ENCODE measurements at regions not wholly inside any gene's neighbourhood (a gene's known extent, or its start where the extent isn't known, plus 50 kb on each side); places are given as distances from the start of the nearest gene placed in this dataset.

GRCh38 chr15:61524086-61524485 is 295.0 kb upstream of the RORA start:
- no peak for DNase-seq

GRCh38 chr15:61522411-61522810 is 293.3 kb upstream of the RORA start:
- no peak for DNase-seq

DNA sequence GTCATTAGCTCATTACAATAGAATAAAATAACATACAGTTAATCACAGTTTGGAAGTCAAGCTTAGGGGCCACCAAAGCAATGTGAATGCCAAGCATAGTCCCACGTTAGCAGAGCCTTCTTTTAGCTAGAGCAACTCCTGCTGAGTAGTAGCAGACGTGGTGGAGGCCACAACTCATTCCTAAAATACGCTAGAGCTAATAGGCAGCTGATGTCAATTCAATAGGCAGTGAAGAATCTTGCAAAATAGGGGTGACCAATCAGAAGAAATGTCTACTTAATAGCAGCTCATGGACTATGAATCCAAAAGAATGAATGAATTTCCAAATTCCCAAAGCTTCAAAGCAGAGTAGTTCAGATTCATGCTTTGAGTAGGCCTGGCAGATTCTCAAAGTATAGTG is 292.9 kb upstream of the RORA start:
- no peak for DNase-seq

DNA sequence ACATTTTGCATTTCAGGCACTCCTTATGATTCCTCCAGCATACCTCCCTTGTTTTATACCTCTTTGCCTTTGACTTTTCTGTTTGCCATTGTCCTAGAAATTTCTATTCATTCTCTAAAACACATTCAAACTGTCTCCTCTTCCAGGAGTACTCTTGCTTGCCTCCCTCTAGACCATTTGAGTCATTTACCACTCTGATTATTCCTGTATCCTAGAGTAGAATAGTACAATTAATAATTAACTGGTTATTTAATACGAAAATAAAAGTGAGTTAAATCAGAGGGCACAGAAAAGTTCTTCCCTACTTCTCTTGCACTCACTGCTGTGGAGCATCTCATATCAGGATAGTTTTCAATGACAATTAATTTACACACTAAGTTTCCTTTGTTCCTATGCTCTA is 290.2 kb upstream of the RORA start:
- DNase-seq, result no peak

- DNase-seq, result peak; percentile 37
These were observed 289.3 kb upstream of the RORA start for GRCh38 chr15:61518191-61518950.

GRCh38 chr15:61517776-61518175 is 288.7 kb upstream of the RORA start:
- no peak for DNase-seq

- DNase-seq, result no peak
These were observed 288.2 kb upstream of the RORA start for GRCh38 chr15:61517335-61517734.

GRCh38 chr15:61511756-61512155 is 282.7 kb upstream of the RORA start:
- DNase-seq, result no peak

DNA sequence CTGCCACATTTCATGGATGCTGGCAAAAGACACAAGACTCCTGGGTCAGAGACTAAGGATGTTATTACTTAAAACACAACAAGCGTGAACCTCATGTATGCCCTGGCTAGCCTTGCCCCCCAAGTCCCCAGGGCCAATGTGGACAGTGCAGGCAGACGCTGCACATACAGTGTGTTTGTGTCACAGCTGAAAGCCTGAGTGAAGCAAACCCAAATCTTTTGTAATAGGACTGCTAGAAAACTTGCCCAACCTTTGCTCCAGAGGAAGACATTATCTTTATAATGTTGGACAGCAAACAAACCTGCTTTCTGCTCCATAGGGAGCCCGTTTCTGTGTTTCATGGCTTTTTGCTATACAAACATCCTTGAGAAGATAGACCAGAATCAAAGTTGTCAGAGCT is 282.0 kb upstream of the RORA start:
- no peak for DNase-seq

DNA sequence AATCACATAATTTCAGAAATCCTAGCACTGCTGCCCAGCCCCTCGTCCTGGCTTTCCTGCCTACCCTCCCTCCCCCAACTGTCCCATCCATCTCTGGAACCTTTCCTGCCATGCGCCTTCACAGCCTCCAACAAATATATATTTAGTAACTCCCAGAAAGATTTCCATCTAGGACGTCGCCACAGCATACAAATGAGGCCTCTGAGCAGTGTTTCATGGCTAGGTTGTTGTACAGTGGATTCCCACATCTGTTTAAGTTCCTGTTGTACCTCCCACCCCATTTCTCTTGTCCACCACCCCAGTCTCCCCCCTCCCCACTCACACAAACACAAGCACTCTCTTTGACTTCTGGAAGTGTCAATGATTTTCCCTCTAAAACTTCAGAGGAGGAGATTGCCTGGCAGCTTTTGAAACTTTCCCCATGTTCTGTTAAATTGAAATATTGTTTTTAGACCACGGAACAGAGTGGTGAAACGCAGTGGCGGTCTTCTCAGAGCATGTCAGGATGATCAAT is 280.3 kb upstream of the RORA start:
- no peak for DNase-seq

DNA sequence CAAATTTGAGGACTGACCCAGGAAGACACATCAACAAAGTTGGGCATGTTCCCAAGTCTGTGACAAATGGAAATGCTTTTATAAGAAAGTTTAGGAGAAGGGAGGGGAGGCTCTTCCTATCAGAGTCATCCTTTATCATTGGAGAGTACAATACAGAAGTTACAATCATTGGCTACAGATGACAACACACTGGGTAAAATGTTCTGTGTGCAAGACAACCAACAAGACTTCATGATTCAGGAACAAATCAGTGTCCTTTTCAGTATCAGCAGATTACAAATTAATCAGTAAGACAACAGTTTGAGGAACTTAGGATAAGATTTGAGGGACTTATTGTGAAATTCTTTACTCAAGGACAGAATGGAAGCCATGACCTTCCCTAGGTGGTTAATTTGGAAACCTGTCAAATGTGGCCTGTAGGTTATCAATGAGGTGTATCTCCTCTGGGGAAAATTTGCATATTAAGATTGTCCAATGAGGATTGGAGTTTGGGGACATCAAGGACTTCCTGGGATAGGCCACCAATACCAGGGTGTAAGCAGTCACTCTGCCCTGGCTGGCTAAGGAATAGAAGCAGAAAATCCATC is 274.4 kb upstream of the RORA start:
- no peak for DNase-seq

GRCh38 chr15:61501815-61502389 is 272.8 kb upstream of the RORA start:
- no peak for DNase-seq

GRCh38 chr15:61500951-61501620 is 272.0 kb upstream of the RORA start:
- DNase-seq, result no peak

DNA sequence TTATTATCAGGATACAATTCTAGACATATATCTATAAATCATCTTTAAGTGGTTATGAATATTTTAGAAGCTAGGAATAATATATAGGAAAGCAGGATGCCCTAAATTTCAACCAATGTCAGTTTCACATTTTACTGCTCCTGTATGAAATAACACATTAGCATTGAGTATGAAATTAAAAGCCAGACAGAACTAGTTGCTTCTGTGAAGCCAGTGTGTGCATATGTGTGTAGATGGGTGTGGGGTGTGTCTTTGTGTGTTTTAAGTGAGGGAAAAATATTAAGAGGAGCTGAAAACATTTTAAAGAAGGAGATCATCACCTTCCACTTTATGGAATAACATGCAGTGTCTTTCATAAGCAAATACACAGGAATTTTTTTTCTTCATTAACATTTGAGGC is 271.4 kb upstream of the RORA start:
- no peak for DNase-seq

- no peak for DNase-seq
These were observed 270.3 kb upstream of the RORA start for GRCh38 chr15:61499376-61499775.

- no peak for DNase-seq
These were observed 260.5 kb upstream of the RORA start for GRCh38 chr15:61489571-61489970.

DNA sequence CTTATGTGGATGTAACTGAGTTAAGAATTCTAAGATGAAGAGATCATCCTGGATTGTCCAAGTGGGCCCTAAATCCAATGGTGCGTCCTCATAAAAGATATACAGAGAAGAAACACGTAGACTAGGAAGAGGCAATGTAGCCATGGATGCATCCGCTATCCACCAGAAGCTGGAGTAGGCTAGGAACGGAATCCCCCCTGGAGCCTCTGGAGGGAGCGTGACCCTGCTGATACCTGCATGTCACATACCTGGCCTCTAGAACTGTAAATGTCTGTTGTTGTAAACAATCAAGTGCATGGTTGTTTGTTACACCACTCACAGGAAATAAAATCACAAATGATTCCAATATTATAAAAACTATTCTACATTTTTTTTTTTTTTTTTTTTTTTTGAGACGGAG is 254.5 kb upstream of the RORA start:
- DNase-seq, result no peak

DNA sequence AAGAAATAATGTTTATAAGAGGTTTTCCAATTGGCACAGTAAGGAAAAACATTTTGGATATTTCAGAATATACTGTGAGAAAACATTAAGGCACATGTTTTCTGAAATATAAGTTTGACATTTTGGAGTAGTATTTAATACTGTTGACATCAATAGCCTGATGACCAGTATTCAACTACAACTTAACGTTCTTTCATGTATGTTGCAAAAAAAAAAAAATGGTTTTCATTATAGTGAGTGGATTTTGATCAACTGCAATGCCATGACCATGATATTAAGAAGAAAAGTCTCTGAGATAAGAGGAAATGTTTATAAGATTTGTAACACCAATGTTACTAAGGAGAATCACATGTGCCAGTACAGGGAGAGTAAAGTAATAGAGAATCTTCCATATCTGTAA is 252.8 kb upstream of the RORA start:
- no peak for DNase-seq

DNA sequence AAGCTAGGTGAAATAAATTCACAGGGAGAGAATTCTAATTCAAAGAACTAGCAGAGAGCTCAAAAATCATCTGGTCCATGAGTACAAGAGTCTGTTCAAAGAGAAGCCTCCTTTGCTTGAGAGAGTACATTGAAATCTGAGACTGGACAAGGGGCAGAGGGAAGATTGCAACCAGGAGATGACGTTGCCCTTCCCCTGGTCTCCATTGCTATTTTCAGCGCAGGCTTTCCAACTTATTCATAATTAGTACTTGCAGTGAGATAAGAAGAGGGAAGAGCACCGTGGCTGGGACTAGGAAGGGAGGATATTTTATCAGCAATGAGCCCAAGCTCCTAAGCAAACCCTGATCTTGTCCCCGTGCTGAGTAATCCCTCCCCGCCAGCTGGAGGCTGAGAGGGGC is 251.8 kb upstream of the RORA start:
- peak; percentile 87 for DNase-seq

DNA sequence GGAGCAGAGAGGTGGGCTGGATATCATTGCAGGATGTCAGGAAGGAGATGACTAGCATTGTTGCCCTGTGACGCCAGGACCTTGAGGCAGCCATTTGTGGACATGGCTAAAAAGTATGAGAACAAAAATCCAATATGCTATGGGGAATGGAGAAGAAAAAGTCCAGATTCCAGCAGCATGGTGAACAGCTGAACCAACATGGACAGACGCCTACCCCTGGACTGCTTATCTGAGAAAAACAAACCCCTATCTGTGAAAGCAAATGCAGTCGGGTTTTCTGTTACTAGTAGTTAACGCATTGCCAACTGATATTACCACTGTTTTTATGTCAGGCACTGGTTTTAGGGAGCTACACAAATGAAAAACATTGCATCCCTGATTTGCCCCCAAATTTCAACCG is 251.2 kb upstream of the RORA start:
- no peak for DNase-seq

GRCh38 chr15:61479613-61480012 is 250.5 kb upstream of the RORA start:
- no peak for DNase-seq

- DNase-seq, result no peak
These were observed 247.6 kb upstream of the RORA start for GRCh38 chr15:61476741-61477140.

DNA sequence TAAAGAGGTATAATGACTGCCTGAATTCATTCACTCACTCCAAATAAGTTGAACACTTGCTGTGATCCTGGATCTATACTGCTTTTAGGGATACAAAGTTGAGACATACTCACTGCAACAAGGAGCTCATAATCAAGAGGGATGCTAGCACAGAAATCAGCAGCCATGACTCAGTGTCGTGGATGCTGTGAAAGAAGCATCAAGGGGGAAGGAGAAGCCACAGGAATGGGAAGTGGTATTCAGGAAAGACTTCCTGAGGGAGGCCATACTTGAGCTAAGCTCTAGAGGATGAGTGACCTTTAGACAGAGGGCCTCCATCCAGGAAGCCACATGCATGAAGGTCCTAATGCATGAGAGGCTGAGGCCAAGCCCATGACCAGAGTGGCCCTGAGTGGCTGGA is 245.7 kb upstream of the RORA start:
- no peak for DNase-seq

DNA sequence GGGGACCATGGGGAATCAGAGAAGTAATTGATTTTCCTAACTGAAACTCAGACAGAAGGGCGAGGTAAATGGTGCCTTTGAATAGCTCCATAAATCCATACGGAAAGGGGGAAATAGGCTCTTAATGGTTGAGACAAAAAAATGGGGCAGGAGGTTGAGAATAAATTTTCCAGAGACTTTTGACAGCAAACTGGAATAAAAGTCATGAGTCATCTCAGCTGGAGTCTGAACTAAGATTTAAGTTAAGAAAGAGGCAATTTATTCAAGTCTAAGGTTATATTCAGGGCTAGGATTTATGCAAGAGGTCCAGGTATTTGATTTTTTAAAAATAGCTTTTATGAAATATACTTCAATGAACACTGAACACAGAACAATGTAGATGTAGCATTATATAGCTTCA is 238.7 kb upstream of the RORA start:
- no peak for DNase-seq
